Loucy (cell line): ENCODE measurements at regions not wholly inside any gene's neighbourhood (a gene's known extent, or its start where the extent isn't known, plus 50 kb on each side); places are given as distances from the start of the nearest gene placed in this dataset.

ENCODE experiments used
- H2AFZ ChIP-seq: fragments of 200-600 bp; sonication (generic); 2 replicates; pipeline ENCODE4 v1.6.0; 2016; ENCODE audit warnings: antibody characterized with exemption, mild to moderate bottlenecking, low read length, moderate library complexity
- H3F3A ChIP-seq: fragments of 200-600 bp; 2 replicates; pipeline ENCODE4 v1.6.0; 2016; ENCODE audit warnings: antibody characterized with exemption, low read depth, mild to moderate bottlenecking
- H3K27me3 ChIP-seq: fragments of 200-600 bp; sonication (generic); 2 replicates; pipeline ENCODE4 v1.6.1; 2014; ENCODE audit warnings: low read length, mild to moderate bottlenecking; ENCODE audit not compliant: insufficient read depth, poor library complexity, severe bottlenecking
- H3K36me3 ChIP-seq: fragments of 200-600 bp; sonication (generic); 2 replicates; pipeline ENCODE4 v1.6.1; 2016; ENCODE audit warnings: low read length; ENCODE audit not compliant: insufficient read depth
- H3K4me1 ChIP-seq: fragments of 200-600 bp; sonication (generic); 2 replicates; pipeline ENCODE4 v1.5.1; 2014; ENCODE audit warnings: low read length, mild to moderate bottlenecking; ENCODE audit not compliant: insufficient read depth, poor library complexity, severe bottlenecking
- H3K4me2 ChIP-seq: fragments of 200-600 bp; sonication (generic); 2 replicates; pipeline ENCODE4 v1.6.0; 2014; ENCODE audit warnings: antibody characterized with exemption, low read length, low read depth, mild to moderate bottlenecking; ENCODE audit not compliant: poor library complexity, severe bottlenecking
- H3K4me3 ChIP-seq: fragments of 200-600 bp; sonication (generic); 2 replicates; pipeline ENCODE4 v1.5.1; 2014; ENCODE audit warnings: low read length, mild to moderate bottlenecking, mixed read lengths; ENCODE audit not compliant: poor library complexity, severe bottlenecking
- H3K79me2 ChIP-seq: fragments of 200-600 bp; sonication (generic); 2 replicates; pipeline ENCODE4 v1.6.1; 2014; ENCODE audit warnings: low read length; ENCODE audit not compliant: insufficient read depth
- H3K9ac ChIP-seq: fragments of 200-600 bp; sonication (generic); 2 replicates; pipeline ENCODE4 v1.6.0; 2014; ENCODE audit warnings: mild to moderate bottlenecking, low read depth, low read length, moderate library complexity; ENCODE audit not compliant: poor library complexity, severe bottlenecking
- H3K9me2 ChIP-seq: fragments of 200-600 bp; sonication (generic); replicated peaks from 2 replicates; pipeline ENCODE4 v1.6.1; 2016; ENCODE audit warnings: low read depth, low read length, mixed read lengths
- H3K9me3 ChIP-seq: fragments of 200-600 bp; sonication (generic); 2 replicates; pipeline ENCODE4 v1.6.1; 2014; ENCODE audit warnings: mild to moderate bottlenecking, antibody characterized with exemption, low read length, low read depth; ENCODE audit not compliant: insufficient read depth
- H4K20me1 ChIP-seq: fragments of 200-600 bp; sonication (generic); 2 replicates; pipeline ENCODE4 v1.6.0; 2014; ENCODE audit warnings: antibody characterized with exemption, low read length, mild to moderate bottlenecking; ENCODE audit not compliant: insufficient read depth, poor library complexity, severe bottlenecking
- EZH2phosphoT487 ChIP-seq: fragments of 200-600 bp; IDR thresholded peaks from 2 replicates; pipeline ENCODE4 v1.6.1; 2018; ENCODE audit warnings: antibody characterized with exemption, mild to moderate bottlenecking, moderate library complexity, borderline replicate concordance
- TF ChIP-seq, protein P1 (sequence below): fragments of 200-600 bp; sonication (generic); conservative IDR thresholded peaks from 2 replicates; pipeline ENCODE4 v1.5.1; 2014; ENCODE audit warnings: mild to moderate bottlenecking, antibody characterized with exemption, low read length

DNA sequence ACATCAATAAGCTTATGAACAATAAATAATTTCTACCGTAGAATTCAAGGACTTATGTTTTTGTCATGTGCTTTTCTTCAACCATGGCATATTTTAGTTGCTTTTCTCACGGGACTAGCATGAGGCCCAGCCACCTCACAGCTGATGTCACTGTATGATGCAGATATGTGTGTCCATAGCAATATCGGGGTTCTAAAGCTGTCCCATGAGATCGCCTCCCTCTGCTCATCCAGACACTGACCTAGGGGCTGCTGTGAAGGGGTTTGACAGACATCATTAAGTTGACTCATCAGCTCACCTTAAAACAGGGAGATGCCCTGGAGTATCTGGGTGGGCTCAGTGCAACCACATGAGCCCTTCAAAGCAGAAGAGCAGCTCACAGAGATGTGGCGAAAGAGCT lies 210.3 kb upstream of the AJAP1 start:
- H3K9me3 ChIP-seq: no peaks in the 10 kb centered on the region; the same call in 1 of the 2 replicates
- H3F3A ChIP-seq: no peaks in the 10 kb centered on the region
- H3K36me3 ChIP-seq: no peaks in the 10 kb centered on the region
- H2AFZ ChIP-seq: no peak overlapping the region
- no peak overlapping the region for H3K4me2 ChIP-seq
- no peaks in the 10 kb centered on the region for H4K20me1 ChIP-seq
- H3K27me3 ChIP-seq: no peaks in the 10 kb centered on the region
- TF ChIP-seq, protein P1, sequence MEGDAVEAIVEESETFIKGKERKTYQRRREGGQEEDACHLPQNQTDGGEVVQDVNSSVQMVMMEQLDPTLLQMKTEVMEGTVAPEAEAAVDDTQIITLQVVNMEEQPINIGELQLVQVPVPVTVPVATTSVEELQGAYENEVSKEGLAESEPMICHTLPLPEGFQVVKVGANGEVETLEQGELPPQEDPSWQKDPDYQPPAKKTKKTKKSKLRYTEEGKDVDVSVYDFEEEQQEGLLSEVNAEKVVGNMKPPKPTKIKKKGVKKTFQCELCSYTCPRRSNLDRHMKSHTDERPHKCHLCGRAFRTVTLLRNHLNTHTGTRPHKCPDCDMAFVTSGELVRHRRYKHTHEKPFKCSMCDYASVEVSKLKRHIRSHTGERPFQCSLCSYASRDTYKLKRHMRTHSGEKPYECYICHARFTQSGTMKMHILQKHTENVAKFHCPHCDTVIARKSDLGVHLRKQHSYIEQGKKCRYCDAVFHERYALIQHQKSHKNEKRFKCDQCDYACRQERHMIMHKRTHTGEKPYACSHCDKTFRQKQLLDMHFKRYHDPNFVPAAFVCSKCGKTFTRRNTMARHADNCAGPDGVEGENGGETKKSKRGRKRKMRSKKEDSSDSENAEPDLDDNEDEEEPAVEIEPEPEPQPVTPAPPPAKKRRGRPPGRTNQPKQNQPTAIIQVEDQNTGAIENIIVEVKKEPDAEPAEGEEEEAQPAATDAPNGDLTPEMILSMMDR: no peak
- TF ChIP-seq EZH2phosphoT487: no peak
- no peaks in the 10 kb centered on the region for H3K4me1 ChIP-seq
- no peaks in the 10 kb centered on the region for H3K9me2 ChIP-seq
- no peak overlapping the region for H3K4me3 ChIP-seq
- no peak overlapping the region for H3K9ac ChIP-seq
- H3K79me2 ChIP-seq: no peaks in the 10 kb centered on the region

DNA sequence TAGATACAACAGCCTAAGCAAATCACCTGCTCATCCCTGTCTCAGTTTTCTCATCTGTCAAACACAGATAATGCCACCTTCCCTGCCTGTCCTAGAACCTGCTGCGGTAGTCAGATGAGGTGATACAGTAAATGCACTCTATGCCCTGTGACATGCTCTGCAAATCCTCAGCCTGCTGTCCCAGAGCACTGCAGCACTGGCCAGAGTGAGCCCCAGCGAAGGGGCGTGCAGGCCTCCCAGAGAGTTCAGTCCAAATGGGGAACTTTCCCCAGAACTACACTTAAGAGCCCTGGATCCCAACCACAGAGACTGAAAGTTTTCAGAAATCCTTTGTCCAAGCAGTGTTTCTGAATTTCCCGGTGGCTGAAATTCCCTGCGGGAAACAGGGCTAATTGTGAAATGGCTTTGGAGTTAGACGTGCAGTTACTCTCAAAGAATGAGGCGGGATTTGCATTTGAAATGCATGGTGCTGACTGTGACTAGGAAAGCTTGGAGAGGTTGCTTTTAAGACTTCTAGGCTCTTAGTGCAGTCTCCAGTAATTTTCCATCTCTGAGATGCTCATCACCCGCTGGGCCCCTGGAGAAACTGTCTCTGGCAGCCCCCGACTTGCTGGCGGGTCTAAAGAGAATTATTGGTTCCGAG lies 206.5 kb upstream of the AJAP1 start:
- H3K4me2 ChIP-seq: no peak overlapping the region
- no peaks in the 10 kb centered on the region for H4K20me1 ChIP-seq
- no peaks in the 10 kb centered on the region for H3K9me2 ChIP-seq
- no peaks in the 10 kb centered on the region; the same call in 1 of the 2 replicates for H3K9me3 ChIP-seq
- H3K36me3 ChIP-seq: no peaks in the 10 kb centered on the region
- H3K9ac ChIP-seq: no peak overlapping the region
- H3K4me1 ChIP-seq: no peaks in the 10 kb centered on the region
- no peaks in the 10 kb centered on the region for H3F3A ChIP-seq
- no peak overlapping the region for H3K4me3 ChIP-seq
- H3K27me3 ChIP-seq: no peaks in the 10 kb centered on the region
- no peaks in the 10 kb centered on the region for H3K79me2 ChIP-seq
- TF ChIP-seq EZH2phosphoT487: no peak
- TF ChIP-seq, protein P1: no peak
- no peak overlapping the region for H2AFZ ChIP-seq

DNA sequence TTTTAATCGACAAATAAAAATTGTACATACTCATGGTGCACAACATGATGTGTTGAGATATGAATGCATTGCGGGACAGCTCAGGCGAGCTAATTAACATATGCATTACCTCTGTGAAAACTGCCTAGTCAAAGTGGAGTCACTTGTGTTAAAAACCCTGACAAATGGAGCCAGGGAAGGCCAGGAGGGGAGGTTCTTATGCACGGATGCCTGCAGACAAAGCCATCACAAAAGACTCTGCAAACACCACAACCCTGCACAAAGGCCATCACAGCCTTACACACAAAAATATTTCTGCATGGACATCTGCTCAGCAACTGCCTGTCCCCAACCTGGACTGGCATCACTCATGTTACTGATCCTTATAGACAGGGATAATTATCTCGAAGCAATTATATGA lies 204.4 kb upstream of the AJAP1 start:
- Histone ChIP-seq H3K9ac (no peak overlapping the region), H2AFZ (no peak overlapping the region), H3K27me3 (no peaks in the 10 kb centered on the region), H3K79me2 (no peaks in the 10 kb centered on the region), H3K4me3 (no peak overlapping the region), H3K4me1 (no peaks in the 10 kb centered on the region), H3F3A (no peaks in the 10 kb centered on the region), H3K9me3 (no peaks in the 10 kb centered on the region; the same call in 1 of the 2 replicates), H3K36me3 (no peaks in the 10 kb centered on the region), H3K4me2 (no peak overlapping the region), H3K9me2 (no peaks in the 10 kb centered on the region), H4K20me1 (no peaks in the 10 kb centered on the region)
- TF ChIP-seq EZH2phosphoT487: no peak

DNA sequence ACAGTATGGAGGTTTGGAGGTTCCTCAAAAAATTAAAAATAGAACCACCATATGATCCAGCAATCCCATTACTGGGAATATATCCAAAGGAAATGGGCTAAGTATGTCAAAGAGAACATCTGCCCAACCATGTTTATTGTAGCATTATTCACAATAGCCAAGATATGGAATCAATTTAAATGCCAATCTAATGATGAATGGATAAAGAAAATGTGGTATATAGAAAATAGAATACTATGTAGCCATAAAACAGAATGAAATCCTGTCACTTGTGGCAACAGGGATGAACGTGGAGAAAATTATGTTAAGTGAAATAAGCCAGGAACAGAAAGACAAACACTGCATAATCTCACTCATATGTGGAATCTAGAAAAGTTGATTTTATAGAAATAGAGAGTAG lies 201.7 kb upstream of the AJAP1 start:
- TF ChIP-seq EZH2phosphoT487: no peak
- TF ChIP-seq, protein P1: no peak
- Histone ChIP-seq H3K4me1 (no peaks in the 10 kb centered on the region), H3K79me2 (no peaks in the 10 kb centered on the region), H3F3A (no peaks in the 10 kb centered on the region), H3K4me2 (no peak overlapping the region), H3K27me3 (no peaks in the 10 kb centered on the region), H3K9me3 (peaks cover 3% of the 10 kb centered on the region; the same call in 1 of the 2 replicates), H3K9ac (no peak overlapping the region), H3K9me2 (no peaks in the 10 kb centered on the region), H2AFZ (no peak overlapping the region), H3K36me3 (no peaks in the 10 kb centered on the region), H3K4me3 (no peak overlapping the region), H4K20me1 (no peaks in the 10 kb centered on the region)
